H1 (cell line): ENCODE measurements at regions not wholly inside any gene's neighbourhood (a gene's known extent, or its start where the extent isn't known, plus 50 kb on each side); places are given as distances from the start of the nearest gene placed in this dataset.

Experiments used
- CTCF ChIA-PET: fragments of 300-600 bp; sonication (Branson Sonifier 250); formaldehyde crosslinking; loops from one replicate; lab custom pipeline; 2021; ENCODE audit not compliant: partially characterized antibody; lab: Charles Lee
- POLR2A ChIA-PET: fragments of 300-600 bp; sonication (Branson Sonifier 250); formaldehyde crosslinking; loops from one replicate; lab custom pipeline; 2021; ENCODE audit warnings: inconsistent platforms; ENCODE audit not compliant: partially characterized antibody; lab: Charles Lee
- DNase-seq, 2 experiments: peaks; one replicate each; pipeline versions ENCODE4 v3.0.0 to v3.0.0-alpha.2; 2010 to 2022; ENCODE audit warnings: low spot score in 2 of 2, low read depth in 1 of 2, mixed read lengths in 1 of 2
- FAIRE-seq: peaks from 2 replicates; lab custom pipeline; 2011; peaks lifted over from hg19 to GRCh38; lab: Jason Lieb, UNC
- H2AFZ ChIP-seq: 2 replicates; pipeline ENCODE4 v1.8.1; 2012; ENCODE audit warnings: low read length, inconsistent platforms
- H2AK5ac ChIP-seq: 2 replicates; pipeline ENCODE4 v1.6.1; 2013; ENCODE audit warnings: low read depth, low read length
- H2BK120ac ChIP-seq: replicated peaks from 2 replicates; pipeline ENCODE3; 2013; ENCODE audit warnings: low read depth, low read length, inconsistent platforms
- H2BK12ac ChIP-seq: 2 replicates; pipeline ENCODE4 v1.6.1; 2013; ENCODE audit warnings: low read depth, low read length
- H2BK15ac ChIP-seq: 2 replicates; pipeline ENCODE4 v1.6.1; 2013; ENCODE audit warnings: low read length
- H2BK20ac ChIP-seq: 2 replicates; pipeline ENCODE4 v1.6.1; 2013; ENCODE audit warnings: low read length
- H2BK5ac ChIP-seq: 2 replicates; pipeline ENCODE4 v1.6.1; 2013; ENCODE audit warnings: low read depth, low read length
- H3K14ac ChIP-seq: 2 replicates; pipeline ENCODE4 v1.6.1; 2013; ENCODE audit warnings: inconsistent platforms; ENCODE audit not compliant: insufficient read length
- H3K18ac ChIP-seq: 2 replicates; pipeline ENCODE4 v1.6.1; 2013; ENCODE audit warnings: low read length; ENCODE audit errors: extremely low read depth
- H3K23ac ChIP-seq: 2 replicates; pipeline ENCODE4 v1.6.1; 2013; ENCODE audit warnings: inconsistent platforms; ENCODE audit not compliant: insufficient read length
- H3K23me2 ChIP-seq: 2 replicates; pipeline ENCODE4 v1.6.1; 2013; ENCODE audit warnings: low read depth, low read length
- H3K27ac ChIP-seq: 2 replicates; pipeline ENCODE4 v1.6.1; 2011; ENCODE audit warnings: low read depth, low read length, inconsistent platforms
- H3K27me3 ChIP-seq, 4 experiments: replicated peaks in 1 of 4; 1 replicate in 1 of 4; 2 replicates in 3 of 4; pipeline versions ENCODE4 v1.6.1 to v1.8.1; 2011 to 2013; ENCODE audit warnings: low read length in 3 of 4, mild to moderate bottlenecking in 3 of 4, inconsistent platforms in 2 of 4, mixed read lengths in 2 of 4, moderate library complexity in 1 of 4; ENCODE audit not compliant: control insufficient read depth in 3 of 4, insufficient read depth in 3 of 4; ENCODE audit errors: extremely low read depth in 1 of 4
- H3K36me3 ChIP-seq, 4 experiments: 2 replicates each; pipeline versions ENCODE4 v1.6.1 to v1.8.1; 2011 to 2013; ENCODE audit warnings: mild to moderate bottlenecking in 4 of 4, low read length in 3 of 4, moderate library complexity in 2 of 4, control low read depth in 1 of 4, inconsistent platforms in 1 of 4; ENCODE audit not compliant: insufficient read depth in 4 of 4, control insufficient read depth in 2 of 4
- H3K4ac ChIP-seq: replicated peaks from 2 replicates; pipeline ENCODE3; 2013; ENCODE audit warnings: low read length, low read depth, mixed read lengths, inconsistent platforms; ENCODE audit not compliant: insufficient read length
- H3K4me1 ChIP-seq, 4 experiments: replicated peaks in 1 of 4; 1 replicate in 1 of 4; 2 replicates in 3 of 4; pipeline versions ENCODE4 v1.6.1 to v1.8.1; 2011 to 2013; ENCODE audit warnings: low read length in 3 of 4, inconsistent platforms in 2 of 4, mixed read lengths in 1 of 4; ENCODE audit not compliant: insufficient read depth in 4 of 4, control insufficient read depth in 3 of 4
- H3K4me2 ChIP-seq, 2 experiments: 2 replicates each; pipeline versions ENCODE4 v1.6.1 to v1.8.1; 2011 to 2013; ENCODE audit warnings: low read depth in 2 of 2, low read length in 2 of 2, control low read depth in 1 of 2, inconsistent platforms in 1 of 2, mild to moderate bottlenecking in 1 of 2; ENCODE audit not compliant: insufficient read depth in 1 of 2
- H3K4me3 ChIP-seq, 4 experiments: fragments of 200-600, 300-600 bp in 1 of 4; sonication (generic), shearing (Covaris generic), sonication (Bioruptor Twin) in 1 of 4; 2 replicates each; pipeline versions ENCODE4 v1.5.1 to v1.8.1; 2011 to 2016; ENCODE audit warnings: low read length in 4 of 4, low read depth in 3 of 4, control low read depth in 2 of 4, inconsistent platforms in 2 of 4, mild to moderate bottlenecking in 2 of 4, mixed read lengths in 1 of 4, moderate library complexity in 1 of 4; ENCODE audit not compliant: insufficient read depth in 2 of 4; ENCODE audit errors: extremely low read depth in 1 of 4
- H3K56ac ChIP-seq: replicated peaks from 2 replicates; pipeline ENCODE3; 2013; ENCODE audit warnings: low read depth, mild to moderate bottlenecking, mixed read lengths, low read length, inconsistent platforms; ENCODE audit not compliant: insufficient read length
- H3K79me1 ChIP-seq: 2 replicates; pipeline ENCODE4 v1.6.1; 2013; ENCODE audit warnings: low read depth, low read length, control low read depth
- H3K79me2 ChIP-seq, 2 experiments: 2 replicates each; pipeline versions ENCODE4 v1.6.1 to v1.8.1; 2012 to 2013; ENCODE audit warnings: low read length in 2 of 2, mild to moderate bottlenecking in 2 of 2, inconsistent platforms in 1 of 2; ENCODE audit not compliant: insufficient read depth in 2 of 2, control insufficient read depth in 1 of 2
- H3K9ac ChIP-seq, 4 experiments: replicated peaks in 1 of 4; 1 replicate in 1 of 4; 2 replicates in 3 of 4; pipeline versions ENCODE4 v1.6.1 to v1.8.1; 2011 to 2013; ENCODE audit warnings: low read depth in 3 of 4, low read length in 3 of 4, control low read depth in 2 of 4, mild to moderate bottlenecking in 2 of 4, moderate library complexity in 2 of 4, inconsistent platforms in 1 of 4; ENCODE audit errors: extremely low read depth in 1 of 4
- H3K9me3 ChIP-seq, 2 experiments: 2 replicates each; pipeline versions ENCODE4 v1.6.1 to v1.8.1; 2012 to 2013; ENCODE audit warnings: mild to moderate bottlenecking in 2 of 2, moderate library complexity in 2 of 2, control low read depth in 1 of 2, inconsistent platforms in 1 of 2, low read depth in 1 of 2, low read length in 1 of 2, mixed read lengths in 1 of 2; ENCODE audit not compliant: insufficient read depth in 2 of 2
- H4K20me1 ChIP-seq, 2 experiments: replicated peaks in 1 of 2; 2 replicates each; pipeline versions ENCODE3 to v1.8.1; 2011 to 2013; ENCODE audit warnings: inconsistent platforms in 2 of 2, low read length in 2 of 2, mild to moderate bottlenecking in 1 of 2; ENCODE audit not compliant: insufficient read depth in 2 of 2, control insufficient read depth in 1 of 2
- H4K5ac ChIP-seq: 2 replicates; pipeline ENCODE4 v1.6.1; 2013; ENCODE audit warnings: low read length, low read depth, mixed read lengths, inconsistent platforms; ENCODE audit not compliant: insufficient read length
- H4K8ac ChIP-seq: 2 replicates; pipeline ENCODE4 v1.8.0; 2013; ENCODE audit warnings: mild to moderate bottlenecking, moderate library complexity, low read length, inconsistent platforms; ENCODE audit not compliant: insufficient read depth; ENCODE audit errors: extremely low read depth
- H4K91ac ChIP-seq: replicated peaks from 2 replicates; pipeline ENCODE3; 2013; ENCODE audit warnings: low read length, mixed read lengths, inconsistent platforms; ENCODE audit not compliant: insufficient read length
- CHD1 ChIP-seq: IDR thresholded peaks from 2 replicates; pipeline ENCODE4 v1.6.1; 2012; ENCODE audit warnings: low read depth, low read length, improper control_type of control experiment
- CHD2 ChIP-seq: IDR thresholded peaks from 2 replicates; pipeline ENCODE4 v1.6.1; 2012; ENCODE audit warnings: low read length, improper control_type of control experiment
- JUN ChIP-seq: IDR thresholded peaks from 2 replicates; pipeline ENCODE4 v1.6.1; 2011; ENCODE audit warnings: low read depth, mild to moderate bottlenecking, improper control_type of control experiment, low read length
- NRF1 ChIP-seq: IDR thresholded peaks from 2 replicates; pipeline ENCODE4 v1.6.1; 2011; ENCODE audit warnings: mild to moderate bottlenecking, low read depth, low read length, improper control_type of control experiment
- RAD21 ChIP-seq, 2 experiments: IDR thresholded peaks in 1 of 2; conservative IDR thresholded peaks in 1 of 2; 2 replicates each; pipeline ENCODE4 v1.6.1; 2011; ENCODE audit warnings: low read depth in 2 of 2, low read length in 2 of 2, improper control_type of control experiment in 1 of 2, inconsistent platforms in 1 of 2, mild to moderate bottlenecking in 1 of 2, moderate library complexity in 1 of 2
- SP1 ChIP-seq: IDR thresholded peaks from 2 replicates; pipeline ENCODE4 v1.6.1; 2011; ENCODE audit warnings: low read depth, low read length
- YY1 ChIP-seq: IDR thresholded peaks from 2 replicates; pipeline ENCODE4 v1.6.1; 2011; ENCODE audit warnings: low read depth, mild to moderate bottlenecking, low read length
- WGBS, 2 experiments: shearing (Covaris generic) in 1 of 2; methylation state at CpG; one replicate each; pipeline versions ENCODE4 v1.1.6 to v1.1.7; 2013 to 2015; ENCODE audit warnings: low lambda C conversion rate in 2 of 2, mixed read lengths in 2 of 2, inconsistent platforms in 1 of 2, low coverage in 1 of 2, missing lambda C conversion rate in 1 of 2; ENCODE audit not compliant: insufficient replicate concordance in 2 of 2, insufficient coverage in 1 of 2, insufficient read length in 1 of 2; ENCODE audit errors: extremely low coverage in 1 of 2, missing lambda C conversion rate in 1 of 2; 5-methylcytosine and 5-hydroxymethylcytosine counted together

GRCh38 chr2:41420219-41420618 is 627.6 kb upstream of the PKDCC start:
- WGBS, 2 experiments = 93% methylated on average over 3 of the region's 3 CpGs; no CpG with 5 or more reads in 1 of the 2 experiments
- Histone ChIP-seq H3K27me3 (peaks cover 0 to 1% (median 0%) of the 10 kb centered on the region in 4 experiments; a peak in 1 of 7 replicates), H4K20me1 (no peaks in the 10 kb centered on the region), H4K8ac (no peak overlapping the region), H3K9ac (no peak overlapping the region), H2BK120ac (no peak overlapping the region), H3K23me2 (no peaks in the 10 kb centered on the region), H3K4me3 (no peak overlapping the region), H2AFZ (no peak overlapping the region), H3K18ac (no peak overlapping the region), H2AK5ac (no peak overlapping the region), H3K4me1 (no peaks in the 10 kb centered on the region), H3K79me1 (no peaks in the 10 kb centered on the region), H3K9me3 (no peaks in the 10 kb centered on the region), H3K79me2 (no peaks in the 10 kb centered on the region), H3K4ac (no peak overlapping the region), H2BK20ac (no peak overlapping the region), H3K23ac (no peak overlapping the region), H4K91ac (no peak overlapping the region), H2BK5ac (no peak overlapping the region), H3K56ac (no peak overlapping the region), H2BK15ac (no peak overlapping the region), H3K4me2 (no peak overlapping the region), H2BK12ac (no peak overlapping the region), H4K5ac (no peak overlapping the region), H3K14ac (no peak overlapping the region), H3K36me3 (no peaks in the 10 kb centered on the region), H3K27ac (no peak overlapping the region)
- DNase-seq (no peak), FAIRE-seq (no peak)
- CTCF ChIA-PET = interaction anchor here (0.7 kb wide), 1 partner anchor 279 kb away, joined by 3 read pairs; no protein-coding TSS in a partner anchor
- POLR2A ChIA-PET = no interaction called here
- TF ChIP-seq RAD21 (IDR thresholded peaks at IDR 0.05 in 1 of 2, conservative IDR thresholded peaks at IDR 0.05 in 1 of 2; ENCODE audit: low read depth in 2 of 2, low read length in 2 of 2) = no peak
- TF ChIP-seq YY1 = no peak
- TF ChIP-seq CHD1 = no peak
- no peak for TF ChIP-seq JUN
- no peak for TF ChIP-seq SP1
- no peak for TF ChIP-seq NRF1
- no peak for TF ChIP-seq CHD2
